Smooth muscle cell (in vitro differentiated cells): ENCODE measurements at regions not wholly inside any gene's neighbourhood (a gene's known extent, or its start where the extent isn't known, plus 50 kb on each side); places are given as distances from the start of the nearest gene placed in this dataset.

Experiments used
- DNase-seq: peaks from one replicate; lab custom pipeline; 2025; ENCODE audit not compliant: unreplicated experiment; lab: John Stamatoyannopoulos, UW
- H2AFZ ChIP-seq: fragments of 200-600 bp; sonication (generic); 2 replicates; pipeline ENCODE4 v1.6.0; 2016; ENCODE audit warnings: antibody characterized with exemption, low read depth, mild to moderate bottlenecking
- H3F3A ChIP-seq: fragments of 200-600 bp; sonication (generic); 2 replicates; pipeline ENCODE4 v1.6.0; 2017; ENCODE audit warnings: antibody characterized with exemption, low read depth
- H3K27ac ChIP-seq: fragments of 200-600 bp; sonication (generic); 2 replicates; pipeline ENCODE4 v1.5.1; 2016; ENCODE audit warnings: low read depth, mild to moderate bottlenecking
- H3K27me3 ChIP-seq: fragments of 200-600 bp; sonication (generic); 2 replicates; pipeline ENCODE4 v1.6.1; 2016; ENCODE audit warnings: low read depth, mild to moderate bottlenecking
- H3K36me3 ChIP-seq: fragments of 200-600 bp; sonication (generic); 2 replicates; pipeline ENCODE4 v1.5.1; 2016; ENCODE audit warnings: low read depth
- H3K4me1 ChIP-seq: fragments of 200-600 bp; sonication (generic); 2 replicates; pipeline ENCODE4 v1.5.1; 2016; ENCODE audit warnings: low read depth
- H3K4me2 ChIP-seq: fragments of 200-600 bp; sonication (generic); 2 replicates; pipeline ENCODE4 v1.6.0; 2016; ENCODE audit warnings: mild to moderate bottlenecking
- H3K4me3 ChIP-seq: fragments of 200-600 bp; sonication (generic); 2 replicates; pipeline ENCODE4 v1.5.1; 2016; ENCODE audit warnings: mild to moderate bottlenecking
- H3K79me2 ChIP-seq: fragments of 200-600 bp; sonication (generic); 2 replicates; pipeline ENCODE4 v1.6.0; 2016; ENCODE audit warnings: low read depth, mild to moderate bottlenecking
- H3K9ac ChIP-seq: fragments of 200-600 bp; sonication (generic); 2 replicates; pipeline ENCODE4 v1.6.0; 2016; ENCODE audit warnings: low read depth
- H3K9me3 ChIP-seq: fragments of 200-600 bp; sonication (generic); replicated peaks from 2 replicates; pipeline ENCODE4 v1.5.1; 2016; ENCODE audit warnings: low read depth
- H4K20me1 ChIP-seq: fragments of 200-600 bp; sonication (generic); 2 replicates; pipeline ENCODE4 v1.6.0; 2016; ENCODE audit warnings: low read depth
- WGBS: methylation state at CpG from one replicate; pipeline ENCODE4 v1.1.7; 2016; ENCODE audit warnings: low lambda C conversion rate; 5-methylcytosine and 5-hydroxymethylcytosine counted together
- TF ChIP-seq, protein P1 (sequence below): fragments of 200-600 bp; sonication (generic); IDR thresholded peaks from 2 replicates; pipeline ENCODE4 v1.5.1; 2017; ENCODE audit warnings: borderline replicate concordance, mild to moderate bottlenecking, antibody characterized with exemption; ENCODE audit not compliant: insufficient read depth, poor library complexity, severe bottlenecking

DNA sequence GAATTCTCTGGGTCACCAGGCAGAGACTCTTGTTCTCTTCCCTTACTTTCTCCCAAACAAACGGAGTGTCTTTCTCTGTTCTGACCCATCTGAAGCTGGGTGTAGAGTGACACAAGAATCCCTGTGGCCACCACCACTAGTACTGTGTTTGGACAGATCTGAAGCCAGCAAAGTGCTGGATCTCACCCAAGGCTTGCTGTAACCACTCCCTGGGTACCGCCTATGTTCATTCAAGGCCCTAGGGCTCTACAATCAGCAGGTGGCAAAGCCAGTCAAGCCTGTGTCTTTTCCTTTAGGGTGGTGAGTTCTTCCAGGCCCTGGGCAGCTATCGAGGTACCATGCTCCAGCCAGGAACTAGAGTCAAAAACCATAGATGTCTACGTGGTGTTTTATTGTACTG is 149.2 kb upstream of the CTNNB1 start:
- Histone ChIP-seq H3K4me1 (no peaks in the 10 kb centered on the region), H3K9ac (no peak overlapping the region), H2AFZ (no peak overlapping the region), H3K9me3 (no peaks in the 10 kb centered on the region), H3K36me3 (no peaks in the 10 kb centered on the region), H3K4me3 (no peak overlapping the region), H3K79me2 (no peaks in the 10 kb centered on the region), H3F3A (no peaks in the 10 kb centered on the region), H3K4me2 (no peak overlapping the region), H4K20me1 (no peaks in the 10 kb centered on the region), H3K27me3 (no peaks in the 10 kb centered on the region), H3K27ac (no peak overlapping the region)
- DNase-seq, result no peak
- WGBS, result 84% methylated on average over 4 of the region's 4 CpGs
- TF ChIP-seq, protein P1, sequence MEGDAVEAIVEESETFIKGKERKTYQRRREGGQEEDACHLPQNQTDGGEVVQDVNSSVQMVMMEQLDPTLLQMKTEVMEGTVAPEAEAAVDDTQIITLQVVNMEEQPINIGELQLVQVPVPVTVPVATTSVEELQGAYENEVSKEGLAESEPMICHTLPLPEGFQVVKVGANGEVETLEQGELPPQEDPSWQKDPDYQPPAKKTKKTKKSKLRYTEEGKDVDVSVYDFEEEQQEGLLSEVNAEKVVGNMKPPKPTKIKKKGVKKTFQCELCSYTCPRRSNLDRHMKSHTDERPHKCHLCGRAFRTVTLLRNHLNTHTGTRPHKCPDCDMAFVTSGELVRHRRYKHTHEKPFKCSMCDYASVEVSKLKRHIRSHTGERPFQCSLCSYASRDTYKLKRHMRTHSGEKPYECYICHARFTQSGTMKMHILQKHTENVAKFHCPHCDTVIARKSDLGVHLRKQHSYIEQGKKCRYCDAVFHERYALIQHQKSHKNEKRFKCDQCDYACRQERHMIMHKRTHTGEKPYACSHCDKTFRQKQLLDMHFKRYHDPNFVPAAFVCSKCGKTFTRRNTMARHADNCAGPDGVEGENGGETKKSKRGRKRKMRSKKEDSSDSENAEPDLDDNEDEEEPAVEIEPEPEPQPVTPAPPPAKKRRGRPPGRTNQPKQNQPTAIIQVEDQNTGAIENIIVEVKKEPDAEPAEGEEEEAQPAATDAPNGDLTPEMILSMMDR, result no peak

DNA sequence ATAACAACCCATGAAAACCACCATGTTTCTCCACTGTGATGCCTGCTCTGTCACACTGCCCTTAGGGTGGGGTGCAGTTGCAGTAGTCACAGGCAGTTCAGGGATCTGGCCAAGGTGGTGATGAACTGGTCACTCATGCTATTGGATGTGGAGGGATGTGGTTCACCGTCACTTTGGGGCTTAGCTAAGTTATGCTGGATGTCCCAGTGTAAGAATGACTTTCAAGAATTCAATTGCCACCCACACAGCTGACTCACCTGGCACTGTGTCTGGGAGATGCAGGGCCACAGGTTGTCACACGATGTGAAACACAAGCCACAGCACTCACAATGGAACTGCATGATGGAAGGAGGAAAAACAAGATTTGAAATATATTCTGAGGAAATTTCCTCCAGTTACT is 146.1 kb upstream of the CTNNB1 start:
- Histone ChIP-seq H3K4me1 (no peaks in the 10 kb centered on the region), H2AFZ (no peak overlapping the region), H3K4me2 (no peak overlapping the region), H3K36me3 (no peaks in the 10 kb centered on the region), H3K27me3 (no peaks in the 10 kb centered on the region), H3K9me3 (no peaks in the 10 kb centered on the region), H3K4me3 (no peak overlapping the region), H3K27ac (no peak overlapping the region), H3K79me2 (no peaks in the 10 kb centered on the region), H4K20me1 (no peaks in the 10 kb centered on the region), H3K9ac (no peak overlapping the region), H3F3A (no peaks in the 10 kb centered on the region)
- TF ChIP-seq, protein P1, result no peak
- DNase-seq, result no peak
- WGBS, result 73% methylated on average over 2 of the region's 2 CpGs

DNA sequence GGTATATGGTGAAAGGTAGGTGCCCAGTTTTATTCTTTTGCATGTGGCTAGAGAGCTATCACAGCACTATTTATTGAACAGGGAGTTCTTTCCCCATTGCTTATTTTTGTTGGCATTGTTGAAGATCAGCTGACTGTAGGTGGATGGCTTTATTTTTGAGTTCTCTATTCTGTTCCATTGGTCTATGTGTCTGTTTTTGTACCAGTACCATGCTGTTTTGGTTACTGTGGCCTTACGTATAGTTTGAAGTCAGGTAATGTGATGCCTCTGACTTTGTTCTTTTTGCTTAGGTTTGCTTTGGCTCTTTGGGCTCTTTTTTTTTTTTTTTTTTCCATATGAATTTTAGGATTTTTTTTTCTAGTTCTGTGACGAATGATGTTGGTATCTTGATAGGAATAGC is 139.2 kb upstream of the CTNNB1 start:
- Histone ChIP-seq H4K20me1 (no peaks in the 10 kb centered on the region), H3F3A (no peaks in the 10 kb centered on the region), H3K79me2 (no peaks in the 10 kb centered on the region), H3K36me3 (no peaks in the 10 kb centered on the region), H3K27me3 (no peaks in the 10 kb centered on the region), H3K4me2 (no peak overlapping the region), H3K4me1 (no peaks in the 10 kb centered on the region), H3K27ac (no peak overlapping the region), H3K9me3 (no peaks in the 10 kb centered on the region), H3K9ac (no peak overlapping the region), H3K4me3 (no peak overlapping the region), H2AFZ (no peak overlapping the region)
- 97% methylated on average over 2 of the region's 2 CpGs for WGBS
- no peak for DNase-seq
- TF ChIP-seq, protein P1, result no peak

- no peaks in the 10 kb centered on the region for H3F3A ChIP-seq
- no peaks in the 10 kb centered on the region for H3K27me3 ChIP-seq
- H3K4me2 ChIP-seq, result no peak overlapping the region
- no peak overlapping the region for H3K4me3 ChIP-seq
- no peak overlapping the region for H3K9ac ChIP-seq
- no peaks in the 10 kb centered on the region for H3K79me2 ChIP-seq
- no peak overlapping the region for H2AFZ ChIP-seq
- no peak overlapping the region for H3K27ac ChIP-seq
- no peaks in the 10 kb centered on the region for H3K9me3 ChIP-seq
- no peaks in the 10 kb centered on the region for H3K4me1 ChIP-seq
- TF ChIP-seq, protein P1, result no peak
- no peak for DNase-seq
- 91% methylated on average over 1 of the region's 1 CpG for WGBS
- H4K20me1 ChIP-seq, result no peaks in the 10 kb centered on the region
- no peaks in the 10 kb centered on the region for H3K36me3 ChIP-seq
These were observed 135.2 kb upstream of the CTNNB1 start for GRCh38 chr3:41064070-41064469.
